ENCODE measurements at regions not wholly inside any gene's neighbourhood (a gene's known extent, or its start where the extent isn't known, plus 50 kb on each side); places are given as distances from the start of the nearest gene placed in this dataset.

DNA sequence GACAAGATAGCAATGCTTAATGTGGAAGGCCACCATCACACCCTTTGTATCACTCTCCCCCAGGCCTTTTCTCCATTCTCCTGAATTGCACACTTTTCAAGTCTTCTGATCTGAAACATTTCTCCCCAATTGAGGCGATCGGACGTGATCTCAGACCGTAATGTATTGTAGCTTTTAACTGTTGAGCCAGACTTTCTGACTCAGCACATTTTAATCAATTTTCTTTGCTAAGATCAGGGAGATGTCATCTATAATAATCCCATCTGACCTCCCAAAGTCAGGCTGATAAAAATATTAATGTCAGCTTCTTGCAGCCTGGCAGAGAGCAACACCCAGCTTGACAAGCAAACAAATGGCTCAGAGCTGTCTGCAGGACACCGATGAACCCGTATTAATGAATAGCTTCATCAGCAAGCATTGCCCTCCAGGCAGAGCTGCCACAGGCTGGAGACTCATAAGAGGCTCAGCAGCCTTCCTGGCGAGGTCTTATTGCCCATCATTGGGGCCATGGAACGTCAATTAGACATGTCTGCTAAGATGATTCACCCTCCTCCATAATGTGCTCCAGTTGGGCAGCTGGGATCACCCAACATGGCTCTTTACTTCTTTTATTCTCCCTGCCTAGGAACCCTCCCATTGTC lies 60.2 kb upstream of the UQCRFS1 start:
- TF ChIP-seq, protein P1, sequence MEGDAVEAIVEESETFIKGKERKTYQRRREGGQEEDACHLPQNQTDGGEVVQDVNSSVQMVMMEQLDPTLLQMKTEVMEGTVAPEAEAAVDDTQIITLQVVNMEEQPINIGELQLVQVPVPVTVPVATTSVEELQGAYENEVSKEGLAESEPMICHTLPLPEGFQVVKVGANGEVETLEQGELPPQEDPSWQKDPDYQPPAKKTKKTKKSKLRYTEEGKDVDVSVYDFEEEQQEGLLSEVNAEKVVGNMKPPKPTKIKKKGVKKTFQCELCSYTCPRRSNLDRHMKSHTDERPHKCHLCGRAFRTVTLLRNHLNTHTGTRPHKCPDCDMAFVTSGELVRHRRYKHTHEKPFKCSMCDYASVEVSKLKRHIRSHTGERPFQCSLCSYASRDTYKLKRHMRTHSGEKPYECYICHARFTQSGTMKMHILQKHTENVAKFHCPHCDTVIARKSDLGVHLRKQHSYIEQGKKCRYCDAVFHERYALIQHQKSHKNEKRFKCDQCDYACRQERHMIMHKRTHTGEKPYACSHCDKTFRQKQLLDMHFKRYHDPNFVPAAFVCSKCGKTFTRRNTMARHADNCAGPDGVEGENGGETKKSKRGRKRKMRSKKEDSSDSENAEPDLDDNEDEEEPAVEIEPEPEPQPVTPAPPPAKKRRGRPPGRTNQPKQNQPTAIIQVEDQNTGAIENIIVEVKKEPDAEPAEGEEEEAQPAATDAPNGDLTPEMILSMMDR (IDR thresholded peaks at IDR 0.05) = no peak
- no peak for TF ChIP-seq EZH2 (IDR thresholded peaks at IDR 0.05; ENCODE audit: borderline replicate concordance, insufficient read depth, low read depth, low read length, poor library complexity, severe bottlenecking)
